ENCODE measurements at regions not wholly inside any gene's neighbourhood (a gene's known extent, or its start where the extent isn't known, plus 50 kb on each side); places are given as distances from the start of the nearest gene placed in this dataset.

DNA sequence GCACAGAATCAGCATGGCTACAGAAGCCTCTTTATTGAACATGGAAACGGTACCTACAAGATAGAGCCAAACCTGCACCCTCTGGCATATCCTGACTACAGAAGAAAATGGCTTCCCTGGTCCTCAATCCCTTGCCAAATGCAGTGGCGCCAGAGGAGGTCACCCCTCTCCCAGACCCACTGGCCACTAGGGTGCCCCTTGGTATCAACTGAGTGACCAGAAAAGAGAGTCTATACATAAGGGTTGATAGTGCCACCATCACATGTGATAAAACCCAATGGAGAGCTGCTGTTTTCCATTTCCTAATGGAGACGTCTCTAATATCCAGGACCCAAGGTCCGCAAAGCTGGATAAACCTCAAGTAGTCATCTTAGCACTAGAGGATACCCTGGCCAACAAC, 52.7 kb upstream of the ALK start:
- DNase-seq = no peak

DNA sequence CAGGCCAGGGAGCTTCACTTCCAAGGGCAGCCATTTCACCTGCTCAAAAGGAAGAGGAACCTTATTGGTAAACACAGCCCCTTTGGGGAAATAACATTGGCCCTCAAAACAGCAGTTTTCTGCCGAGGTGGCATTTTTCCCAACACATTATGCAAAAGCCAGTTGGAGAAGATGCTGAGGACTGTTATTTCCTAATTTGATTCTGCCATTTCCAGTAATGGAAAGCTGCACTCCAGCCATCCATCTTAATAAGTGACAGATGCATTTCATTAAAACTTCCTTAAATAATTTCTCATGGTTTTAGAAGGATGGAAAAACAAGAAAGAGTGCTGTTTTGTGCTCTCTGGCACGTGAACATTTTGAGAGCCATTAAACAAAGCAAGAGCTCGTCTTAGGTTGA, 55.9 kb upstream of the ALK start:
- no peak for DNase-seq

DNA sequence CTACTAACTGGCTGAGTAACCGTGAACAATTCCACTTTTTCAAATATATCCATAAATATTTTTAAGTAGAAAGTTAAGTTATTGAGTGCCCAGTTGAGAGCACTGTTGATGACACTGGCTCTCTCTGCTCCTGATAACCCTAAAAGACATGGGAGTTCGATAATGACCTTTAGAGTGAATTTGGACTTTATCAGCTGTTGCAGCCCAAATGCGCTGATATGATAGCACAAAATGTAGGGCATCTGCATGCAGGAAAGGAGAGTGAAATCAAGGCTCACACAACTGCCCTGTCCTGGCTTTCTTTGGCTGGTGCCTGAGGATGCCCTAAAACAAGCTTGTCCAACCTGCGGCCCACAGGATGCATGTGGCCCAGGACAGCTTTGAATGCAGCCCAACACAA, 60.0 kb upstream of the ALK start:
- no peak for DNase-seq

DNA sequence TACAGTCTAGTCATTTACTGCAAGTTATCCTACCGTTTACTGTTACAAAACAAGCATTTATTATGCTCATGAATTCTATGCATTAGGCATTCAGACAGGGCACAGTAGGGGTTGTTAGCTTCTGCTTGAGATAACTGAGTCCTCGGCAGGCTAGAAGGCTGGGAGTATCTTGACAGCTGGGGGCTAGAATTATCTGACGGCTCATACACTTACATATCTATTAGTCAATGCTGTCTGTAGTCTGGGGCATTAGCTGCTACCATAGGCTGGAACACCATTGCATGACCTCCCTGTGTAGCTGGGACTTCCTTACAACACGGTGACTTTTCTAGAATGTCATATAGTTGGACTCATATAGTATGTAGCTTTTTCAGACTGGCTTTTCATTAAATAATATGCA, 61.9 kb upstream of the ALK start:
- DNase-seq = no peak

DNA sequence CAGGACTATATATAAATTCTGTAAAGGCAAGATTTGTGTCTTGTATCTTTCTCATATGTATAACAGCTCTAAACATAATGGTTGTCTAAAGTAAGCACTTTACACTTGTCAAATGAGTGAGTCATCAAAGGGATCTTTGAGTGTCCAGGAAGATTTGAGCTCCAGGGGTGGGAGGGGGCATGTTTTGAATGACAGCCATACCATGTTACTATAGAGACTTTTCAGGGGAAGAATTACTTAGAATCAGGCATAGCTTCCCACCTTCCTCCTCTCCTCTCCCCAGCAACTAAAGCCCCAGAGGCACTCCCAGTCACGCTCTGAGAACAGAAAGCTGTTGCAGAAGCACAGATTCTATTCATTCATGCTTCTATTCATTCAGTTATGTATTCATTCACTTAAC, 65.8 kb upstream of the ALK start:
- DNase-seq = no peak

DNA sequence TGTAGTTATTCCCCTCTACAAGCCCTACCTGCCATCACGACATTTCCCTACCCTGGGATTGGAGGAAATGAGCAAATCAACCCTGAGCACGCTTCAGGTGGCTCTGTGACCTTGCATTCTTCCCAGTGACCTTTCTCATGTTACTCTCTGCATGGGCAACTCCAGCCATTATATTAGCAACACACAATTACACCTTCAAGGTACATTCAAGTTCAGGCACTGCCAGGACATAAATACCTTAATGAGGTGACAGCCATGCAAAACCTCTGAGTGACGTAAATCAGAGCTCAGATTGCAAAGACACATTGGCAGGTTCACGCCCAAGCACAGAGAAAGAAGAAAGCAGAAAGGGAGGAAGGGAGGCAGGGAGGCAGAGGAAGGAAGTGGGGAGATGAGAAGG, 68.7 kb upstream of the ALK start:
- no peak for DNase-seq

DNA sequence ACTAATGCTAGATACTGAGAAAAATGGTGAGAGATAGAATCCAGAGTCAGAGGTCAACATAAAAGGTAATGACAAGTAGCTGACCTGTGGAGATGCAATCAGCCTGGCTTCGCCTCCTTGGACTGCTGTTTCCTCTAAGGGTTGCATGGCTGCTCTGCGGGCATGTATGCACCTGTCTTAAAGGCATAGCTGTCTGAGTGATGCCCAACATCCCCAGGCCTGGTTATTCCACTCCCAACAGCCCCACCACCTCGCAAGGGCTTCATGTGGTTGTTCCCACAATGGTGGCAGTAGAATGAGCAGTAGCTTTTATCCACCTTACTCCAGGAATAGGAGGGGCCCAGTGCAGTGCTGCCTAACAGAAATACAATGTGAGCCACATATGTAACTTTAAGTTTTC, 69.7 kb upstream of the ALK start:
- DNase-seq = no peak

DNA sequence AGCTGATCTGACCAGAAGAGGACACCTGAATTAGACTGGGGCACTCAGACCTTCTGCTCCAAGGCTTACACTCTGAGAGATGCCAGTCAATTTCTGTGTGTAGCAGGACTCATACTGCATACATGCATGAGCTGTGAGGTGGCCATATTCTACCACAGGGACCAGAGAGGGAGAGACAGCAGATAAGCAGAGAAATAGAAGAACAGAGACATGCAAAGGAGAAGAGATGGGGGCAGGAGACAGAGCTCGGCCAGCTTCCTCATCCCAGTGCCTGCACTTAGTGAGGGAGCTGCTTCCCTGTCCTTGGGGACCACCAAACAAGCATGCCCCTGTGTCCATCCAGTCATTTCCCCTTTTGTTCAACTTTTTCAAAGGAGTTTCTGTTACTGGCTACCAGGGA, 73.9 kb upstream of the ALK start:
- DNase-seq = no peak

DNA sequence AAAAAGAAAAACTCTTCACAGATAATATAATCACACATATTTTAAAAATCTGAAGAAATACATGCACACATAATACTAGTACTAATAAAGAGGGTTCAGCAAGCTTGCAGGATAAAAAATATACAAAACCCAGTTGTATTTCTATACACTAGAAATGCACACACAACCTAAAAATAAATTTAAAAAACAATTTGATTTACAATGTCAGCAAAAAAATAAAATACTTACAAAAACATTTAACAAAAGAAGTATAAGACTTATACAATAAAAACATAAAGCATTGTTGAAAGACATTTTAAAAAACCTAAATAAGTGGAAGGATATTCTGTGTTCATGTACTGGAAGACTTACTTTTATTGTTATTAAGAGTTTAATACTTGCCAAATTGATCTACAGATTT, 81.7 kb upstream of the ALK start:
- DNase-seq = no peak

DNA sequence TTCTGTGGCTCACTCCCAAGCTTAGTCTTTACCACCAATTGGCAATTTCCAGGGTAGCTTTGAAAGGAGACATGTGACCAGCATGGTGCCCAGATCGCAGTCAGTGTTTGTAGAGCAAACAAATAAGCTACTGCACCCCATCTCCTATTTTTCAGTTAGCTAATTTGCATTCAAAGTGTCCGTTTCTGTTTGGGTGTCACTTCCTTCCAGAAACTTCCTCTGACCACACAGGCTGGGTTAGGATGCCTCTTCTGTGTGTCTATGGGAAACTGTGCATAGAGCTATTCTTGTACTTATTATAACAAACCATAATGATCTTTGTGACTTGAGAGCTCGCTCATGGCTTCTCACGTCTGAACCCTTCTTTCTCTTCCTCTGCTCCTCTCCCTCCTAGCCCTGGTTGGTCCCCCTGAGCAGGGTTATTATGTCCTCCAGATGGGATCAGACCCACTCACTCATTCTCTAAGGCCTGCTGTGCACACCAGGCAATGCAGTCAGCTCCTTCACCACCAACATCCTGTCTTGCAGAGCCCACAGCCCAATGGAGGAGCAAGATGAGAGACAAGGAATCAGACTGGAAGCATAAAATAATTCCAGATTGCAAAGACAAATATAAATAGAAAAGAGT, 101.2 kb upstream of the ALK start:
- DNase-seq = no peak

DNA sequence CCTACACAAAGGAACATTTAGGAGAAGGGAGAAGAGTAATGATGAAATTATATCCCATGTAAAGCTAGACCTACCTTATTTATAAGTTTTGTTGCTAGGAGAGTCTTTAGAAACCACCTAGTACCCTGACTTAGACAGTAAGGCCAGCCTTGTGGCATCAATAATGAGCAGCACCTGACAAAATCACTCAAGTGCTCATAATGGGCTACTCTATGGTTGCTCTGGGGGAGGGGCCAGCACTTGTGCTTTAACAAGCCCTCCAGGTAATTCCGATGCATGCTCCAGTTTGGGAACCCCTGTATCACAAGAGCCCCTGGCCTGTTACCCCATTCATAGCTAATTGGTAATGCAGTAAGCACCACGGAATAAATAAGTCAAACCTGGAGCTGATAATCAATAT, 102.9 kb upstream of the ALK start:
- no peak for DNase-seq

DNA sequence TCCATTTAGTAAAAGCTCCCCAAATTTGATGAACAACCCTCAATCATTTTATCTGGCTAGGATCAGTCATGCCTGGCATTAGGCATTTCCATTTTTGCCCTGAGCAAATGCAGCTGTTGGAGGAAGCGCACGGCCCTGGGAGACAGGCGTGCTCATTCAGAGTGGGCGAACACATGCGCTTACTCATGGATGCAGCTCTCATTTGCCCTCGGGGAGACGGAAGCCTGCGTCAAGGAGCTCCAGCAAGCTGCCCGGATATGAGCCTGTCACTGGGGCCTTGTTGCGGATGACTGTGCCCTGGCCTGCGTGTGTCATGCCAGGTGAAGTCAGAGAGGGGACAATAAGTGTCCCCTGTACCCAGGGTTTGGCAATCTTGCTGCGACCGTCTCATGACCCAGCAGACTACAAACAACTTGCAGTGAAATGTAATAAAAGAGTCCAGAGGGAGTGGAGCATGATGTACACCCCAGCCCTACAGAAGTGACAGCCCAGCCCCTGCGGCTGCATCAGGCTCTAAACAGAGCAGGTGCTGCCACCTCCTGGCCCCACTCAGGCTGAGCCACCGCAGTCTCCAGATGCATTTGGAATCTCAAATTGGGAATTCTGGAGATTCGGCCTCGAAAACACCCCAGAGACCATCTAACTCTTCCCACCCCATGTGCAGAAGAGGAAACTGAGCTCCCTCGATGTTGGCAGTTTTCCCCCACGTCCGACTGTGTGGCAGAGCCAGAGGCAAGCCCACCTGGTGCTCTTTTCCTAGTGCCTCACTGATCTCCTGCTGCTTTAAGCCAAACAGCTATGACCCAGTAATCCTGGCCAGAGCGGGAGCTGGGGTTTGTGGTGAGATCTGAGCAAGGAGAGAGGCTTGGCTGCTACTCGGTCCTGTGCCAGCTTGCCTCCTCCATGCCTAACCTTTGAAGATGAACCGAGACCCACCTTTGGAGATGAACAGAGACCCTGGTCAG, 105.0 kb upstream of the ALK start:
- DNase-seq = no peak

DNA sequence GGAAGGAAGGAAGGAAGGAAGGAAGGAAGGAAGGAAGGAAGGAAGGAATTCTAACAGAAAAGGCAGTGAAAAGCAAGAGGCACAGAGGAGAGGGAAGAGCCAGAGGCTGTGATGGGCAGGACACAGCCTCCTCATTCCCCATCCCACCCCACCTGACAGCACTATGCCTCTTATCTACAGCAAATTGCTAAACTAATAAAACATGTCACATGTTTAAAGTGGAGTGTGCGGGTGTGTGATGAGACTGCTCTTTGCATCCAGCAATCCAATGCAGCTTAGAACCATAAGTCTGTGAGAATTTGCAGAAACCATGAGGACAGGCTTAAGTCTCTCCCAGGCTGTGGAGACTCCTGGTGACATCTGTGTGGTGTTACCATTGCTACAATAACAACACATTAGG, 108.4 kb upstream of the ALK start:
- DNase-seq = no peak

DNA sequence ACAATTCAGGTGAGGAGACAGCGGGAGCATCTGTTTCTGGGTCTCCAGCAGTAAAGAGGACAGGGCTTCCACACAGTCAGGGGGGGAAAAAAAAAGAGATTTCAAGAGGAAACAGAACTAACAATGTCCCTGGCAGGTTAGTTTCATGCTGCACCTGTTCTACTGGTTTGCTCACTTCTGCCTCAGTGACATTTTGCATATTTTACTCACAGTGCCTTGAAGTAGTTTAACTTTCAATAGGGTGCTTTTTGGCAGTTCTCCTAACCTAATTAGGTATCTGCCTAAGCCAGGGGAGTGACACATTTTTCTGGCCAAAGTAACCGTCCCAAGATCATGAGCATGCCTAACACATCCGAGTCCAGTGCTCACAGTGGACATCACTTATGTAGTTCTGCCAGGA, 109.0 kb upstream of the ALK start:
- no peak for DNase-seq

DNA sequence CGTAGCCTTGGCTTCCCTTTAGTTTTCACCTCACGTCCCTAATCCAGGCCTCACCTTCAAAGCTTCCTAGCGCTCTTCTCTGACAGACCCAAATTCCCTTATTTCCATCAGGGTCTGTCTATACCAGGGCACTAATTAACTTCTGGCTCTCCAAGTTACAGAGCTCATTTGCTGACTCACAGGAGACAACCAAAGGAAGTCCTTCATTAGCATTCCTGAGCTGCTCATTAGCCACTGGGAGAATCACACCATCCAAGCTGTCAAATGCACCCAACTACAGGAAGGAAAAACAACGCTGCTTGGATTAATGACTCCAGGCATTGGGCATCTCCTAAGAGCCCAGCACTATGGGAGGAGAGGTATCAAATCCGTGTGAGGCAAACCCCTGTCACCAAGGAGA, 109.8 kb upstream of the ALK start:
- no peak for DNase-seq

DNA sequence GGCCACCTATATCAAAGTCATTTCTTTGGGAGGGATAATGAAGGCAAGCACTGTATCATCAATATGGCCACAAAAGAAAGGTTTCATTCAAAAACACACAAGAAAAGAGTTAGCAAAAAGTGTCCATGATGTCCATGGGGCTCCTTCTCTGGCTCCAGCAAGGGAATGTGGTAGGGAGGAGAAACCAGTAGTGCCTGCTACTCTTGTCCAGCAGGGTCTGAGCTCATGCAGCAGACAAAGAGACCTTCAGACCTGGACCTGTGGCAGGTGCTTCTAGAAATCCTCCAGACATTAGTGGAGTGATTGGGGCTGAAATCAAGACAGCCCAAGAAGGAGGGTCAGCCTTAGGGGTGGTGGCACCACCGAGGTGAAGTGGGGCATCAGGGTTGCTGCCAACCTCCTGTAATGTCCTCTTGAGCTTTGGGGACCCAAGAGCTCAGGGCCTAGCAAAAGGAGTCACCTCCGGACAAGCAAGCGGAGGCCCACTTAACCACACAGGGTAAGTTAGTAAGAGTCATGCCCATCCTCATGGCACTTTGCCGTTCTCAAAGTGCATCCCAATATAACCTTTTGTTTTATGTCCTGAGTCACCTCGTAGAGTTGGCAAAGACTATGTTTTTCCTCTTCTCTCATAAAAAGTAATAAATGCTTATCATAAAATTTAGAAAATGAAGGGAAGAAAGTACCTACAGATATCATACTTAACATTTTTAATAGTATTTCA, 112.6 kb upstream of the YPEL5 start:
- DNase-seq = no peak

DNA sequence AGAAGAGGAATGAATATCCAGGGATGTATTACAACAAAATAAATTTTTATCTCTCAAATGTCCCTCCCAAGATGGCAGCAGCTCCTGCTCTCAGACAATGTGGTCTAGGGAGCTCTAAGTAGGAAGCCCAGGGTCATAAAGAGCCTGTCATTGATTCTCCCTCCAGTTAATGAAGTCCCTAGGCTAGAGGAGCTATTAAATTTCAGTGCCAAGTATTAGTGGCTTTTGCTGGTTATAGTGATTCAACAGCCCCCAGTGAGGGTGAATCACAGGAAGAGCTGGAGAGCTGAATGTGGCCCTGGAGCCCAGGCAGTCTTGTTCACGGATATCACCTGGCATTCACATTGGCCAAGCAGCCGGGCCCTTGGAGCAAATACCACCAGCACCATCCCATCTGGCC, 109.8 kb upstream of the YPEL5 start:
- DNase-seq = no peak

DNA sequence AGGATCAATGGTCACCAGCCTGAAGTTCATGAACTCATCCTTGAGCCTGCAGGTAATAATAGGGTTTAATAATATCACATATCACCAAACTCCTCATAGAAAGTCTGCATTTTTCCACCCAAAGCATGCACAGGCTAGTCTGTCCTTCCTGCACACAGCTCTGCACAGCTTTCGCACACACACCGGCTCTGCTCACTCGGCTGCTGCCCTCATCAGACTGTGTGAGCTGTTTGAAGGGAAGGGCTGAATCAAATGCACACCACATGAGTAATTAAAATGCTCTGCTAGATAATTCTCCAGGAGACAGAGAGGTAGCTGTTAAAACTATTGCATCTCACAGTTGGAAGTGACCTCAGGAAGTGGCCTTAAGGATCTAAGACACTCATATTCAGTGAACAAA, 108.4 kb upstream of the YPEL5 start:
- DNase-seq = no peak

DNA sequence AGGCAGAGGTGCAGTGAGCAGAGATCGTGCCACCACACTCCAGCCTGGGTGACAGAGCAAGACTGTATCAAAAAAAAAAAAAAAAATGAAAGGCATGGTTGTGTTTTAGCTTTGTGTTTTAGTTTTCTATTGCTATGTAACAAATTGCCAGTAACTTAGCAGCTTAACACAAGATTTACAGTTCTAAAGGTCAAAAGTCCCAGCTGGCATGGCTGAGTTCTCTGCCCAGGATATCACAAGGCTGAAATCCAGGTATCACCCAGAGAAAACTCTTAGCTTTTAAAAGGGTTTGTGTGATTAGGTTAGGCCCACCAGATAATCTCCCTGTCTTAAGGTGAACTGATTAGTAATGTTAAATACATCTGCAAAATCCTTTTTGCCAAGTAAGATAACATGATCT, 107.7 kb upstream of the YPEL5 start:
- no peak for DNase-seq

DNA sequence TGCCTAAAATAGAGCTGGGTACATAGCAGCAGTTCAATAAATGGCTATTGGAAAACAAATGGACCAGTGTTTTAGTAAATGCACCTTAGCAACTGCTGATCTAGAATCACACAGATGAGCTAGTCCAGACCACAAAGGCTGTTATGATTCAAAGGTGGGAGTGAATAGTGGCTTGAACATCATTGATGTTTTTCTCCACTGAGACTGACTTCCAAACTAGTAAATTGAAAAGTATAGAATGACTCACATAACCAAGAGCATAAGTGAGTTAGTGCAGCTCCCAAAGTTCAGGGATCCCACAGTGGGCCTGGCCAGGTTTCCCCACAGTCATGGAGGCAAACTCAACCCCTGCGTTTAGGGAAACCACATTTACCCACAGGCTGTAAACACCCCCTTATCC, 106.7 kb upstream of the YPEL5 start:
- no peak for DNase-seq

DNA sequence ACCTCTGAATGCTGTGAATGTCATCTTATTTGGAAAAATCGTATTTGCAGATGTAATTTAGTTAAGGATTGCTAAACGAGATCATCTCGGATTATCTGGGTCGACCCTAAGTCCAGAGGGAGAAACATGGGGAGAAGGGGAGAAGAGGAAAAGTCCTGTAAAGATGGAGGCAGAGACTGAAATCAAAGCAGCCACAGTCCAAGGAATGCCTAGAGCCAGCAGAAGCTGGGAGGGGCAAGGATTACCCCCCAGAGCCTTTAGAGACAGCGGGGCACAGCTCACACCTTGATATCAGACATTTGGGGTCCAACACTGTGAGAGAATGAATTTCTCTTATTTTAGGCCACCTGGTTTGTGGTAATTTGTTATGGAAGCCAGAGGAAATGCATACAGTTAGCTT, 104.9 kb upstream of the YPEL5 start:
- DNase-seq = no peak

DNA sequence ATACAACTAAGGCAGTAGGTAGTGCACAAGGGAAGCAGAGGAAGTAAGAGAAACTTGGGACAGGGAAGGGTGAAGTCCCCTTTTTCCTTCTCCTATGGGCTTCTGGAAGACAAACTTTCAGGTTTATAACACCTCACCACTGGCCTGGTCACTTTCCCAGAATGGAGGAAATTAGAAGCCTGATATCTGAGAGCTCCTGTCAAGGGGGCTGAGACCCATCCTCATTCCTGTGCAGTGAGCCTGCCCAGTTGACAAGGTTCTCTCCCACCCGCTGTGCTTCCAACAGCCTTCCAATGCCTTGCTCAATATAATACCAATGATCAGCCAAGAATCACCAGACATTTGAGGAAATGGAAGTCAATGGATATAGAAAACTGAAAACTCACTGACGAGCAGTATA, 100.4 kb upstream of the YPEL5 start:
- DNase-seq = no peak

DNA sequence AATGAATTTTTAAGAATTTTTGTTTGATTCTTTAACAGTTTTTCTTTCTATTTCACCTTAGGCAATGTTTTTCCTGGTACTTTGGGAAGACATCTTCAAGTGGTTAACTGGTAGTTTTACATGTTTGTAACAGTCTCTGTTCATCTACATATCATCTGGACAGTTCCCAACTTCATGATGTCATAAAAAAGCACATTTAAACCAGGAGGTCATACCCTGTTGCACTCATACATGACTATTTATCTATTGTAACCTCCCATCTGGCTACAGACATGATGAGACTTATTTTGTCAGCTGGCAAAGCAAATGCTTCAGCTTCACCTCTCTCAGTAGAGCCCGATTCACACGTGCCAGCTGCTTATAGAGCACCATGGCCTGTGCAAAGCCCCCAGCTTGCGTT, 99.8 kb upstream of the YPEL5 start:
- DNase-seq = no peak

DNA sequence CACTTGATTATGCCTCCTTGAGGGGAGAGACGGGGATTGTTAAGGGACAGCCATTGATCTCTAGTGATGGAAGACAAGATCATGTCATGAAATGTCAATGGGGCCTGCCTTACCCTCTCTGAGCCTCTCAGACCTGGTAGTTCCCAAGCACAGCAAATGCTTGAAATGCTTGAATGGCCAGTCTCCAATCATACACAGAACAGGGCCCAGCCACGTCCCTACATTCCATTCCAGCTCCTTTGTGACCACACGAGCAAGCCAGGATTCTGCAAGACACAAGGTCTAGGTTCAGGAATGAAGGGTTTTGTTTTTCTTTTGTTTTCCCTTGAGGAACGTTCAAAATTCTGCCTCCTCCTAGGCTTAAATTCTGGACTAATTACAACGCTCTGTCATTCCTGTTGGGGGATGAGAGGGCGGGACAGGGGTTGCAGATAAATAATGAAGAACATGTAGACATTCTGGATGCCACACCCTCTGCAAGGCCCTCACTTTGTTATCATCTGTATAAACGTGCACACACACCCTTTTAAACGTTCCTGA, 98.1 kb upstream of the YPEL5 start:
- no peak for DNase-seq

Data from CD4-positive, alpha-beta T cell treated with Interleukin-17A for 1 hour (primary cell).